IMR-90 (cell line): ENCODE measurements at regions not wholly inside any gene's neighbourhood (a gene's known extent, or its start where the extent isn't known, plus 50 kb on each side); places are given as distances from the start of the nearest gene placed in this dataset.

Source experiments
- FOS ChIP-seq: fragments of 150-350 bp; IDR thresholded peaks from 2 replicates; pipeline ENCODE4 v1.6.1; 2016; ENCODE audit warnings: low read depth, low read length
- POLR2A ChIP-seq: IDR thresholded peaks from 2 replicates; pipeline ENCODE4 v1.6.1; 2012; ENCODE audit warnings: mild to moderate bottlenecking, low read depth, low read length
- RAD21 ChIP-seq: IDR thresholded peaks from 2 replicates; pipeline ENCODE4 v1.6.1; 2012; ENCODE audit warnings: low read length, improper control_type of control experiment
- SMC3 ChIP-seq: fragments of 150-350 bp; IDR thresholded peaks from 2 replicates; pipeline ENCODE4 v1.6.1; 2016; ENCODE audit warnings: low read depth, mild to moderate bottlenecking, antibody characterized with exemption, low read length, moderate library complexity
- USF2 ChIP-seq: fragments of 150-350 bp; IDR thresholded peaks from 2 replicates; pipeline ENCODE4 v1.6.1; 2017; ENCODE audit warnings: mild to moderate bottlenecking, antibody characterized with exemption, low read length, low read depth
- TF ChIP-seq, protein P1 (sequence below): conservative IDR thresholded peaks from 2 replicates; pipeline ENCODE4 v1.5.1; 2012; ENCODE audit warnings: mild to moderate bottlenecking, low read depth, low read length, improper control_type of control experiment

DNA sequence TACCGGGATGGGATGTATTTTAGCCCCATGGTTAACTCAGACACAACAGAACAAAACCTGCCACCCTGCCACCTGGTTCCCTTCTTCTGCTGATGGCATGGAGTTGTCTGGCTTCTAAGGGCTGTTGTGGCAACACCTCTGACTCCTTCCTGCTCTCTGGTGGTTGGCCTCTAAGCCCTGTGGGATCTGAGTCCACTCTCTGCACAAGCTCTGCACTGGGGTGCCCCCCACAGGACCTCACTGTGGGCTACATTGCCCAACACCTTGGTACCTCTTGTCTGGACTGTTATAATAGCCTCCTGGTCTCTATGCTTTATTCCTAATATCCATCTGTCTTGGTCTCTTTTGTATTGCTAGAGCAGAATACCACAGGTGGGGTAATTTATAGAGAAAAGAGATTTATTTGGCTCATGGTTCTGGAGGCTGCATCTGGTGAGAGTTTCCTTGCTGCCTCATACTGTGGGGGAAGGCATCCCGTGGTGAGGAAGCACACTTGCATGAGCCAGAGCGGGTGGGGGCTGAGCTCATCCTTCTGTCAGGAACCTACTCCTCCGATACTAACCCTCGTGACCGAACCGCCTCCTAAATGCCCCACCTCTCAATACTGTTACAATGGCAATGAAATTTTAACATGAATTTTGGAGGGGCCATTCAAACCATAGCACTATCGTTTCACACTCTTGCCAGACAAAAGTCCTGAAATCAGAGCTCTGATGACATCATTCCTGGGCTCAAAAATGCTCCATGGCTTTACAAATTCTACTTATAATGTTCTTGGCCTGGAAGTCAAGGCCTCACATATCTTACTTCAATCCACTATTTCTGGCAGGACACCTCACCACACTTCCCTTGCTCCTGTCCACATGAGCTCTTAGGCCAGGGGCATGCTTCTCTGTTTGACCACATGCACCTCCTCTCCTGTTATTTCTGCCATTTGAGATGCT is 127.2 kb downstream of the PAX1 start:
- TF ChIP-seq POLR2A (no peak), RAD21 (no peak), USF2 (no peak), SMC3 (no peak), FOS (no peak)
- TF ChIP-seq, protein P1, sequence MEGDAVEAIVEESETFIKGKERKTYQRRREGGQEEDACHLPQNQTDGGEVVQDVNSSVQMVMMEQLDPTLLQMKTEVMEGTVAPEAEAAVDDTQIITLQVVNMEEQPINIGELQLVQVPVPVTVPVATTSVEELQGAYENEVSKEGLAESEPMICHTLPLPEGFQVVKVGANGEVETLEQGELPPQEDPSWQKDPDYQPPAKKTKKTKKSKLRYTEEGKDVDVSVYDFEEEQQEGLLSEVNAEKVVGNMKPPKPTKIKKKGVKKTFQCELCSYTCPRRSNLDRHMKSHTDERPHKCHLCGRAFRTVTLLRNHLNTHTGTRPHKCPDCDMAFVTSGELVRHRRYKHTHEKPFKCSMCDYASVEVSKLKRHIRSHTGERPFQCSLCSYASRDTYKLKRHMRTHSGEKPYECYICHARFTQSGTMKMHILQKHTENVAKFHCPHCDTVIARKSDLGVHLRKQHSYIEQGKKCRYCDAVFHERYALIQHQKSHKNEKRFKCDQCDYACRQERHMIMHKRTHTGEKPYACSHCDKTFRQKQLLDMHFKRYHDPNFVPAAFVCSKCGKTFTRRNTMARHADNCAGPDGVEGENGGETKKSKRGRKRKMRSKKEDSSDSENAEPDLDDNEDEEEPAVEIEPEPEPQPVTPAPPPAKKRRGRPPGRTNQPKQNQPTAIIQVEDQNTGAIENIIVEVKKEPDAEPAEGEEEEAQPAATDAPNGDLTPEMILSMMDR, result no peak
